GM12891 (cell line): ENCODE measurements at regions not wholly inside any gene's neighbourhood (a gene's known extent, or its start where the extent isn't known, plus 50 kb on each side); places are given as distances from the start of the nearest gene placed in this dataset.

ENCODE experiments used
- POLR2A ChIP-seq: IDR thresholded peaks from 2 replicates; pipeline ENCODE4 v1.6.1; 2011; ENCODE audit warnings: low read depth, low read length, control low read depth
- POLR2AphosphoS5 ChIP-seq: IDR thresholded peaks from 2 replicates; pipeline ENCODE4 v1.6.1; 2011; ENCODE audit warnings: low read depth, low read length, control low read depth

DNA sequence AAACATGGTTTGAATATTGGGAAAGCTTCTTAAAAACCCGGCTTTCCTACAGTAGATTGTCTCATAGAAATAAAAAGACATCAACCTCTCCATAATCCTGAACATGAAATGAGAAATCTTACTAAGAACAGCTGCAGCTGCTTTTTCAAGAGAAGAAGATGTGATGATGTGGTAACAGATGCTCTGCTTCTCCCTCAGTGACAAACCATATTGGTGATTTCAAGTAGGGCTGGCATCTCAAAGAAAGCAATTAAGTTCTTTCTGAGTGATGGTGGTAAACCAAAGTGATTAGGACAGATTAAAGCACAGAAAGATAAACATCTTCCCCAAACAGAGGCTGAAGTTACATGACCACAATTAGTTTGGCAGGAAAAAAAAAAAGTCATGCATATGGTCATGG lies 1477.7 kb downstream of the RAPGEF2 start:
- no peak for TF ChIP-seq POLR2A
- TF ChIP-seq POLR2AphosphoS5, result no peak
